ENCODE measurements at regions not wholly inside any gene's neighbourhood (a gene's known extent, or its start where the extent isn't known, plus 50 kb on each side); places are given as distances from the start of the nearest gene placed in this dataset.

GRCh38 chr3:69536306-69537020 is 150.6 kb upstream of the FRMD4B start:
- no peak for TF ChIP-seq POLR2AphosphoS5 (IDR thresholded peaks at IDR 0.05; ENCODE audit: low read depth, low read length)
- no peak for TF ChIP-seq SIN3A (IDR thresholded peaks at IDR 0.05; ENCODE audit: borderline replicate concordance, insufficient read depth, low read length)
- TF ChIP-seq FOXP2 (optimal IDR thresholded peaks at IDR 0.05; ENCODE audit: borderline replicate concordance, extremely low read depth, extremely low read length, insufficient read depth), result no peak
- TF ChIP-seq TAF1 (IDR thresholded peaks at IDR 0.05; ENCODE audit: borderline replicate concordance, insufficient read depth, low read length), result no peak
- TF ChIP-seq, protein P1, sequence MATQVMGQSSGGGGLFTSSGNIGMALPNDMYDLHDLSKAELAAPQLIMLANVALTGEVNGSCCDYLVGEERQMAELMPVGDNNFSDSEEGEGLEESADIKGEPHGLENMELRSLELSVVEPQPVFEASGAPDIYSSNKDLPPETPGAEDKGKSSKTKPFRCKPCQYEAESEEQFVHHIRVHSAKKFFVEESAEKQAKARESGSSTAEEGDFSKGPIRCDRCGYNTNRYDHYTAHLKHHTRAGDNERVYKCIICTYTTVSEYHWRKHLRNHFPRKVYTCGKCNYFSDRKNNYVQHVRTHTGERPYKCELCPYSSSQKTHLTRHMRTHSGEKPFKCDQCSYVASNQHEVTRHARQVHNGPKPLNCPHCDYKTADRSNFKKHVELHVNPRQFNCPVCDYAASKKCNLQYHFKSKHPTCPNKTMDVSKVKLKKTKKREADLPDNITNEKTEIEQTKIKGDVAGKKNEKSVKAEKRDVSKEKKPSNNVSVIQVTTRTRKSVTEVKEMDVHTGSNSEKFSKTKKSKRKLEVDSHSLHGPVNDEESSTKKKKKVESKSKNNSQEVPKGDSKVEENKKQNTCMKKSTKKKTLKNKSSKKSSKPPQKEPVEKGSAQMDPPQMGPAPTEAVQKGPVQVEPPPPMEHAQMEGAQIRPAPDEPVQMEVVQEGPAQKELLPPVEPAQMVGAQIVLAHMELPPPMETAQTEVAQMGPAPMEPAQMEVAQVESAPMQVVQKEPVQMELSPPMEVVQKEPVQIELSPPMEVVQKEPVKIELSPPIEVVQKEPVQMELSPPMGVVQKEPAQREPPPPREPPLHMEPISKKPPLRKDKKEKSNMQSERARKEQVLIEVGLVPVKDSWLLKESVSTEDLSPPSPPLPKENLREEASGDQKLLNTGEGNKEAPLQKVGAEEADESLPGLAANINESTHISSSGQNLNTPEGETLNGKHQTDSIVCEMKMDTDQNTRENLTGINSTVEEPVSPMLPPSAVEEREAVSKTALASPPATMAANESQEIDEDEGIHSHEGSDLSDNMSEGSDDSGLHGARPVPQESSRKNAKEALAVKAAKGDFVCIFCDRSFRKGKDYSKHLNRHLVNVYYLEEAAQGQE (IDR thresholded peaks at IDR 0.05; ENCODE audit: insufficient read depth in 1 of 2, low read depth in 2 of 2, low read length in 2 of 2), result no peak

GRCh38 chr3:69535613-69536012 is 149.7 kb upstream of the FRMD4B start:
- TF ChIP-seq FOXP2 (optimal IDR thresholded peaks at IDR 0.05; ENCODE audit: borderline replicate concordance, extremely low read depth, extremely low read length, insufficient read depth) (no peak), TAF1 (IDR thresholded peaks at IDR 0.05; ENCODE audit: borderline replicate concordance, insufficient read depth, low read length) (no peak), POLR2AphosphoS5 (IDR thresholded peaks at IDR 0.05; ENCODE audit: low read depth, low read length) (no peak), SIN3A (IDR thresholded peaks at IDR 0.05; ENCODE audit: borderline replicate concordance, insufficient read depth, low read length) (no peak)
- TF ChIP-seq, protein P1 (IDR thresholded peaks at IDR 0.05; ENCODE audit: insufficient read depth in 1 of 2, low read depth in 2 of 2, low read length in 2 of 2), result no peak

GRCh38 chr3:69532547-69533224 is 146.8 kb upstream of the FRMD4B start:
- TF ChIP-seq TAF1 (IDR thresholded peaks at IDR 0.05; ENCODE audit: borderline replicate concordance, insufficient read depth, low read length) (no peak), FOXP2 (optimal IDR thresholded peaks at IDR 0.05; ENCODE audit: borderline replicate concordance, extremely low read depth, extremely low read length, insufficient read depth) (no peak)

DNA sequence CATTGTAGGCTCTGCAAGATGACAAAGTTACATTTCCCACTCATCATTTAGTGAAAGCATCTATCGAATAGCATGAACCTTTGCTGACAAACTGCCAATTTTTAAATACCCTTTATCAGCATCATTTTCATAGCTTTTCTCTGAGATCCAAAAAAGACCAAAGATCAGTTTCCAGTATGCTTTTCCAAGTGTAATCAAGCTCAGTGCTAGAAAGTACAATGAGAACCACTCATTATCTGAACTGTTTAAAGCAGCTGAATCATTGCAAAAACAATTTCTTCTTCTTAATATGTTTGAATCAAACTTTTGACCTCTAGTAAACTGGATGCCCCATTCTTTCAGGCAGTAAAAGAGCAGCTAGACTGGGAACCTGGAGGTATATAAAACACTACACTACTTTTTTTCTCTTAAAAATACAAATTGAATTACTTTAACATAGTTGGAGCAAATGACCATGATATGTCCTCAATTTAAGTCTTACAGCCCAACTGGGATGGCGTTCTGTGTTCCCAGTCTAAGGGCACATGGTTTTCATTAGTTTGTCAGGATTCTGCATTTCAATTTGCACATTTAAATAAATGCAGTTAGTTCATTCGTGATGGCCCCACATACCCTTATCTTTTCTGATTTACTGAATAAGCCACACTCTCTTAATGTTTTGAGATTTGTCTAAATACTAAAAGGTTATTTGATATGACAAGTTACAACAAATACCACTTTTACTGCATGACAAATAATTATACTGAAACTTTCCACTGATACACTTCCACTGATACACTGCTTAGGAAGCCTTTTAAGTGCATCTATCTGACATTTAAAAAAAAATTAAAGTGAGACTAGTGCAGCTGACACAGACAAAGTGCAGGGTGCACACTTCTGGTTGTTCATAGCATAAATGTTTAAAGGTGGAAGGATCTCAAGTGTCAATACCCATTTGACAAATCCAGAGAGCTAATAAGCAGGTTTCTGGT is 146.0 kb upstream of the FRMD4B start:
- TF ChIP-seq, protein P1 (IDR thresholded peaks at IDR 0.05; ENCODE audit: insufficient read depth in 1 of 2, low read depth in 2 of 2, low read length in 2 of 2), result no peak
- TF ChIP-seq TAF1 (IDR thresholded peaks at IDR 0.05; ENCODE audit: borderline replicate concordance, insufficient read depth, low read length), result no peak
- no peak for TF ChIP-seq FOXP2 (optimal IDR thresholded peaks at IDR 0.05; ENCODE audit: borderline replicate concordance, extremely low read depth, extremely low read length, insufficient read depth)

GRCh38 chr3:69530554-69530953 is 144.7 kb upstream of the FRMD4B start:
- TF ChIP-seq TAF1 (IDR thresholded peaks at IDR 0.05; ENCODE audit: borderline replicate concordance, insufficient read depth, low read length) (no peak), SIN3A (IDR thresholded peaks at IDR 0.05; ENCODE audit: borderline replicate concordance, insufficient read depth, low read length) (no peak), FOXP2 (optimal IDR thresholded peaks at IDR 0.05; ENCODE audit: borderline replicate concordance, extremely low read depth, extremely low read length, insufficient read depth) (no peak), POLR2AphosphoS5 (IDR thresholded peaks at IDR 0.05; ENCODE audit: low read depth, low read length) (no peak)
- TF ChIP-seq, protein P1 (IDR thresholded peaks at IDR 0.05; ENCODE audit: insufficient read depth in 1 of 2, low read depth in 2 of 2, low read length in 2 of 2), result no peak

Data from PFSK-1 (cell line).